DMS153 treated with DMSO at 0.1 percent for 48 hours (cell line): ENCODE measurements at regions not wholly inside any gene's neighbourhood (a gene's known extent, or its start where the extent isn't known, plus 50 kb on each side); places are given as distances from the start of the nearest gene placed in this dataset.
A peak's percentile ranks its signal among the peaks of the same experiment; 100 is the strongest.
"Not testable (repeated sequence)": the region's sequence is repeated elsewhere in the genome, so short reads cannot be mapped to it uniquely, and the experiment has no call there.

Experiments used
- DNase-seq: peaks from one replicate; lab custom pipeline; 2025; ENCODE audit not compliant: unreplicated experiment; lab: John Stamatoyannopoulos, UW

GRCh38 chr1:94362466-94363058, 55.6 kb upstream of the ABCD3 start:
- DNase-seq, result no peak

DNA sequence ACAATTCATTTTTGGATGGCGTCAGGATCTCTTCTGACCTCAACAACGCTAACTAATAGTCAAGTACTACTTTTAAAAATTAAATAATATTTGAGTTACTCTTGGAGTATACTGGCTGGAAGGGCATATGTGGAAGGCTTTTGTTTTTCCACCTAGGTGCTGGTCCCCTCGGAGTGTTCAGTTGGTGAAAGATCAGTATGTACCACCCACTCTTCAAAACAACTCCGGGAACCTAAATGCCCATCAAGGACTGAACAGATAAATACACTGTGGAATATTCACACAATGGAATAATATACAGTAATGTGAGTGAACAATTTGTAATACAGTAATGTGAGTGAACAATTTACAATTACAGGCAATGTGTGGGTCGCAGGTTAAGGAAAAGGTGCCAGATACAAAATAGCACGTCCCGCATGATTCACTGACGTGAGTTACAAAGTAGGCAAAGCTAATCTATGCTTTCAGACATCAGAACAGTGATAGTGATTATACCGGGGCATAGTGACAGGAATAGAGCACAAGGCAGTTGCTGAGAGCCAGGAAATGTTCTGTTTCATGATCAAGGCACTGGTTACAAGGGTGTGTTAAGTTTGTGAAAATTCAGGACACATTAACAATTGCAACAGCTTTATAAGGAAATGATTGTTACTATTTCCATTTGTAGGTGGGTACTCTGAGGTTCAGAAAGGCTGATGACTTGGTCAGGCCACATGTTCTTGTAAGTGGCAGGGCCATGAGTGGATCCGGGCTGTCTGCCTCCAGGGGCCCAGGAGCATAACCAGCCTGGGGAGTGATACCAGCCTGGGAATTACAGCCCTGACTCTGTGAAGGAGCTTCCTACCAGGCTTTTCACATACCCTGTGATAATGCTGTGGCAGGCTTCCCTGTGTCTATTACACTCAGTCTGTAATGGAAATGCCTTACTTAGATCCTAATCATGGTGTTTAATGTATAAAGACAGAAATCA, 59.3 kb upstream of the ABCD3 start:
- DNase-seq, result no peak

- no peak for DNase-seq
These were observed 60.5 kb upstream of the ABCD3 start for GRCh38 chr1:94357661-94358060.

DNA sequence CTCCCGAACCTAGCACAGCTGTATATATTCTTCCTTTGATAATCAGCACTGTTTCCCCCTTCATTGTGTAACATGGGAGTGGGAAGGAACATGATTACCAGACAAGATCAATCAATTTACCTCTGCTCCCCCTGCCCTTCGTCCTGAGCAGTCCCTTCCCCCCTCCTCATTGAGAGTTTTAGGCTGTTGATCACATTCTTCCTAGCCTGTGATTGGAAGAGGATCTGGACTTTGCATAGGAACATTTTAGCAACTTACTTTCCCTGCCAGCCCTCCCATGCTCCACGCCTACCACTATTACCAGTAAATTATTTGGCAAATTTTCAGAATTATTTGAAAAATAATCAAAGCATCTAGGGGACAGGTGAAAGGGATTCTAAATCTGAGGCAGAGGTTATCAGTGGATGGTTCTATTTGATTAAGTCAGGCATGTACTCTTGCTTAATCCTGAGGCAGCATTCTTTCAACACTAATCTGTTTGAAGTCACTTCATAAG, 62.7 kb upstream of the ABCD3 start:
- no peak for DNase-seq

DNA sequence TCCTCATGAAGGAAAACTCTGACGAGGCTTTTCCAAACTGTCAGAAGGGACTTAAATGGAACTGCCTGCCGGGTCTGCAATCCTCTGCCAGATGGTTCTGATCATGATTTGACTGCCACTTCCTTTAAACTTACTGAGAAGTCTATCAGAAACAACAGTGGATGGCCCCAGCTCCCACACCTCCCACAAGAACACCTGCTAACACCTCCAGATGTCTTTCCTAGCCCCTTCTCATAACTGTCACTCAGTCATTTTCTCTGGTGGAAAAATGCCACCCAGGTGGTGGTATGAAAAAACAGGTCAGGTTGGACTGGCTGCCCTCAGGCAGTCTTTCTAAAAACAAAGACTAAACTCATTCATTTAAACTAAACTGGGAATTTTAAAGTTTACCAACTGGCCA, 66.7 kb upstream of the ABCD3 start:
- no peak for DNase-seq

DNA sequence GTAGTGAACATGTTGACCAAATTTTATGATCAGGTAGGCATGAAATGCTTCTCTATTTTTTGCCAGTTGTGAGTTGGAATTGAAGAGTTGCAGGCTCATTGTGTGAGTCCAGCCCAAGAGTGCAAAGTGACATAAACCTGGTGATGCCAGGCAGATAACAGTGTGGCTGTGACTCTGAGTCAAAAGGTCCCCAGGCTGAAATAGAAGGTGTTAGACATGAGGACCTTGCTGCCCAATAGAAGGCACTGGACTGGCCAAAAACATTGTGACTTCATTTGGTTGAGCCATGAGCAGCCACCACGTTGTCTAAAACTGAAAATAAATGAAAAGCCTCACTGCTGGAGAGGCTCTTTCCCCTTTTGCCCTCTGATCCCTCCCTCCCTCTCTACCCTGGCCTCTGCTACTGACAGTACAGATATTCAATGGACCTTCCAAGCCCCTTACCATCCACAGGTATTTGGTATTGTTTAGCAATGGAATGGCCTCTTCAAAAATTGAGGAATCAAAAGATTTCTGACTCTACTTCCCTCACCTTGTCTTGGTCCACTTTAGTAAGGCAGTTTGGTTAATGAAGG, 67.8 kb upstream of the ABCD3 start:
- DNase-seq, result no peak

GRCh38 chr1:94349853-94350252, 68.3 kb upstream of the ABCD3 start:
- DNase-seq, result no peak

DNA sequence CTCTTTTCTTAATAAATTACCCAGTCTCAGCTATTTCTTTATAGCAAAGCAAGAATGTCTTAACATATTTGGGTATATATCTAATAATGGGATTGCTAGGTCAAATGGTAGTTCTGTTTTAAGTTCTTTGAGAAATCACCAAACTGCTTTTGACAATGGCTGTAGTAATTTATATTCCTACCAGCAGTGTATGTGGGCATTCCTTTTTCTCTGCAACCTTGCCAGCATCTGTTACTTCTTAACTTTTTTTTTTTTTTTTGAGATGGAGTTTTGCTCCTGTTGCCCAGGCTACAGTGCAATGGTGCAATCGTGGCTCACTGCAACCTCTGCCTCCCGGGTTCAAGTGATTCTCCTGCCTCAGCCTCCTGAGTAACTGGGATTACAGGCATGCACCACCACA, 69.8 kb upstream of the ABCD3 start:
- DNase-seq, result not testable (repeated sequence)

DNA sequence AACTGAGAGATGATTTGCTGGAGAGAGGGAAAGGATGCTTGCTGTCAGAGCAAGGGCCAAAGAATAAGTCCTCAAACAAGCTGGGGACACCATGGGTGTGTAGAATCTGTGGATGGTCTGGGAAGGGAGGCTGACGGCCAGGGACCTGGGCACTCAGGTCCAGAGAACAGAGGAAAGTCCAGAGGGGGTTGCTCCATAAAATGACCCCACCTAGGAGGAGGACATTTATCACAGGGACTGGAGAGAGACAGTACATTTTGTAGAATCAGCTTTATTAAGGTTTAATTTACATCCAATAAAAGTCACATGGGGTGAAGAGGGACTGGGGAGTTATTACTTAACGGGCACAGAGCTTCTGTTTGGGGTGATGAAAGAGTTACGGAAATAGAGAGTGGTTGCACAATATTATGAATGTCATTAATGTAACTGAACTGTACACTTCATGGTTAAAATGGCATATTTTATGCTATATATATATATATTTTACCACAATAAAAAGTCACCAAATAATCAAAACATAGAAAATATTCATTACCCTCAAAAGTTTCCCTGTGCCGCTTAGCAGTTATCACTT, 73.0 kb upstream of the ABCD3 start:
- DNase-seq, result no peak

DNA sequence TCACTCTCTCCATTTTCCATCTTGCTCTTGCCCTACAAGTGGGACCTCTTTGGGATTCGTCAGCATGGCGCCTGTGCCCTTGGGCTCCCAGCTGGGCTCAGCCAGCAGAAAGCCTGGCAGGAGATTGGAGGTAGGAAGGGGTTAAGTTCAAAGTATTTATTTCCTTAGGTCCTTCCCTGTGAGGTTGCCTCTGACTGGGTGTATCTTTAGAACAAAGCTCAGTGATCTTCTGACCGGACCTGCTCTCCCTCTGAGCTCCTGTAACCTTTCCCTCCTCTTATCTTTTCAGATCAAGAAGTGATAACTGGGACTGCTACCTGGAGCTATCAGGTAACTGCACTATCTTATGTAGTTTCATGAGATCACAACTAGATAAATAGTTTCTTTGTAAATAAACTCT, 75.8 kb upstream of the ABCD3 start:
- DNase-seq, result no peak

DNA sequence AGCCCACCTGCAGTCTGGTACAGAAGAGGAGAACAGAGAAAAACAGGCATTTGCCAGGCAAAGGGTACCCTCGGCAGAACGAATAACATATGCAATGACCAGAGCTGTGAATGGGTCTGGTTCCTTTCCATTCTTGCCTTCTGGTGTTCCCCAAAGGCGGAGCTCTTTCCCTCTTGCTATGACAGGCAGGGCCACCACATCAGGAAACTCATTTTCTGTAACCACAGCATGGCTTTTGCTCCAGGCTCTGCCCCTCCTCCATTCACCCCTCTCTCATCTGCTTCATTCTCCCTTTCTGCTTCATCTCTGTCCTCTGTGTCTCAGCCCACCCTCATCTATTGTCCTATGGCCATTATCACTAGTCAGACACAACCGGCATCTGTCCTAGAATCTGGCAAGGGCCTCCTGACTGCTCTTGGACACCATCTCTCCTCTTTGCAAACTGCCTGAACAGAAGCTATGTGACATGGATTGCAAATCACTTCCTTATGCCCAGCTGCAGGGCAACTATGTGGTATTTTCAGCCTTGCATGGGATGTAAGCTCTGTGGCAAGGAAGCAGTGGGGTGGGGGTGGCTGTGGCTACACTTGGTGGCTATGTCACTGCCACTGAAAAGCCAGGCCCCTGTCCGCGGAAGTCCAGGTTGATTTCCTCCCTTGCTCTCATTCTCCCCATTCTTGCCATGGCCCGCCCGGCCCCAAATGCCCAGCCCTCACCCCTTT, 78.8 kb upstream of the ABCD3 start:
- no peak for DNase-seq

- no peak for DNase-seq
These were observed 81.2 kb upstream of the ABCD3 start for GRCh38 chr1:94336991-94337390.

GRCh38 chr1:94335950-94336349, 82.2 kb upstream of the ABCD3 start:
- DNase-seq, result peak; percentile 89

- no peak for DNase-seq
These were observed 82.7 kb upstream of the ABCD3 start for GRCh38 chr1:94335447-94335846.

DNA sequence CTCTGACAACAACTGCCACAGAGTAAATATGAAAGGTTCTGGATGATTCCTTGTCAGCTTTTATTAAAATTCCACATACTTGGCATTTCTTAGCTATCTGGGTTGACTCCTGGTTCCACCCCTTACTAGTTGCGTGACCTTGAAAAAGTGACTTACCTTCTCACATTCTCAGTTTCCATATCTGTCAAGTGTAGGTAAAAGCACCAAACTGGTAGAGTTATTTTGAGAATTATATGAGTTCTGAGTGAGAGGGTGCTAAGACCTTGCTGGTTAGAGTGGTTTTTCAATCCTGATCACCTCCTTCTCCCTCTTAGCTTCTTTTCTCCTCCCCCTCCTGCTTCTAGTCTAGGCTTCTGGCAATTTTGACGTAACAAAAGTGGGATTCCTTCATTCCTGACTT, 83.4 kb upstream of the ABCD3 start:
- DNase-seq, result no peak

DNA sequence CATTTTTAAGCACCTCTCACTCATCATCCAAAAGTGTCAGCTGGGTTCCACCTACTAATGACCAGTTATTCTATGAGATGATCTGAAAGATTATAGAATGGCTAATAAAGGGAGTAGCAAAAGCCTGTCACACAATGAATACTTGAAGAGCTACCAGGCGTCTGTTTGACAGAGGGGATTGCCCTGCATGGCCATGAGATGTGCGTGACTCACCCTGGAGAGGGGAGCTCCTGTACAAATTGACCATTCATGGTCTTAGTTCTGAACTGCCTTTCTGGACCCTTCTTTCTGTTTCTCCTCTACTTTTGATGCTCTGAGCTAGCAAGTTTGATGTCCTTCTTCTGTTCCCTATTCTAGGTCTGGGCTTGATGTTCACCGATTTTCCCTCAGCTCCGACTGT, 85.2 kb upstream of the ABCD3 start:
- no peak for DNase-seq

- DNase-seq, result no peak
These were observed 85.7 kb upstream of the ABCD3 start for GRCh38 chr1:94332516-94332915.

DNA sequence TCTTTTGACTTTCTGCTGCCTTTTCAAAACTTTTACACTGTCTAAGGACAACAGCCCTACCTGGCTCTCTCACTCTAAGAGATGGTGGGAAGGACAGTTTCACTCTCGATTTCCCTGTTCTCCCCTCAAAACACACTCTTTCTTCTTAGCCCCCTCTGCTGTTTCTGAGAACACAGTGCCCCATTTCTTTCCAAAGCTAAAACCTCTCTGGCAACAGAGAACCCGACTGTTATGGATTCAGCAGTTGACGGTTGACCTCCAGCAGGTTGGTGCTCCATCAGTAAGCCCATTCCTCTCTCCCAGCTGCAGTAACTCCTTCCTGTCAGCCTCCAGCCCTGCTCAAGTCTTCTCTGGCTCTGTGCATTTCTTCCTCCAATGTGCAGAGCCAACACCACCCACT, 88.2 kb upstream of the ABCD3 start:
- DNase-seq, result no peak

DNA sequence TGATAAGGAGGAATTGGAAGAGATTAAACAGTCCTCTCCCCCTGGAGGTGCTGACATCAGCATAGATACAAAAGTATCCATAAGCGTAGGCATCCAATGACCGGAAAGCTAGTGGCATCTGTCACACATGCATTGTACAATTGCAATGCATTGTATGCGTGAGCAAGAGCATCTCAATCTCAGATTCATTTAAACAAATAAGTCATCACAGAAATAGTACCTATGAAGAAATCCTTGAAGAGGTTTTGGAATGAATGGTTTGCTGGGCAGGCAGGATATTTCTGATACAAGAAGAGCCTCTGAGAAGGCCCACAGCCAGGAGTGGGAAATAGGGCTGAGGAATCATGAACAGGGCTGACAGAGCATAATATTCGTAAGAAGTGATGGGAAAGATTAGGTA, 88.9 kb upstream of the ABCD3 start:
- no peak for DNase-seq

DNA sequence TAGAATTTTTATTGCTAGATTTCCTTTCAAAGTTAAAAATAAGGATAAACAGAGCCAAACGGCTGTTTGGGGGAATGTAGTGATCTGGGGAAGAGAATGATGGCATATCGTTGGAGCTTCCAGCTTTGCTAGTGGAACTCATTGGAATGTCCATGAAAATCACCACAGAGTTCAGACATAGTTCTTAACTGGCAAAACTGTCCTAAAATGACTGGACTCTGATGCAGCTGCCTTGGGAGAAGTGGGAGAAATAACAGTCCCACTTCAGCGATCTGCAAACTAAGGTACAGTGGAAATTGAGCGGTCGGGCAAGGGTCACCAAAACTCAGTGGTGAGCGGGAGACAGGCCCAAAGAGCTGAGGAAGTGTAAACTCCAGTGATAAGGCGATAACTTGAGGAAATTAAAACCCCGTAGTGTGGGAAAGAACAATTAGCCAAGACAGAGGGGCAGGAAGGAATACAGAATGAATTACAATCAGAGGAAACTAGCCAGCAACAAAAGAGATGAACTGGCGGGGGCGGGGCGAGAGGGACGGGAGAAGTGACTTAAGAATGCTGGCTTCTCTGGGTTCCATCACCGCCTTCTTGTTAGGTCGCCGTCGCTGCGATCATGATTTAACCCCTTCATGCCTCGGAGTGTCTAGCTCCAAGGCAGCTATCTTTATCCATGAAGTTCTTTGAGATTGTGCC, 89.8 kb upstream of the ARHGAP29 start:
- DNase-seq, result no peak
